Esophagus muscularis mucosa (tissue), 4 donors: ENCODE measurements at regions not wholly inside any gene's neighbourhood (a gene's known extent, or its start where the extent isn't known, plus 50 kb on each side); places are given as distances from the start of the nearest gene placed in this dataset.

Experiments
- DNase-seq: peaks from one replicate; pipeline ENCODE4 v3.0.0-alpha.2; 2017; ENCODE audit errors: extremely low spot score
- H3K27ac ChIP-seq, 4 donors: fragments of 200-600 bp; sonication (generic); replicated peaks in 1 of 4; 1 replicate in 3 of 4; 2 replicates in 1 of 4; pipeline ENCODE4 v1.5.1; 2016 to 2019; ENCODE audit warnings: mild to moderate bottlenecking in 1 of 4
- H3K27me3 ChIP-seq, 4 donors: fragments of 200-600 bp; sonication (generic); one replicate each; pipeline versions ENCODE4 v1.5.1 to v1.6.0; 2016 to 2019
- H3K36me3 ChIP-seq, 4 donors: fragments of 200-600 bp; sonication (generic); one replicate each; pipeline ENCODE4 v1.5.1; 2016 to 2019
- H3K4me1 ChIP-seq, 4 donors: fragments of 200-600 bp; sonication (generic); one replicate each; pipeline ENCODE4 v1.5.1; 2016 to 2019
- H3K4me3 ChIP-seq, 4 donors: fragments of 200-600 bp; sonication (generic); 1 replicate in 2 of 4; 2 replicates in 2 of 4; pipeline ENCODE4 v1.5.1; 2016 to 2019; ENCODE audit warnings: mild to moderate bottlenecking in 4 of 4, moderate library complexity in 1 of 4
- H3K9me3 ChIP-seq, 4 donors: fragments of 200-600 bp; sonication (generic); 1 replicate in 3 of 4; 2 replicates in 1 of 4; pipeline ENCODE4 v1.5.1; 2016 to 2019
- EP300 ChIP-seq: sonication (generic); formaldehyde crosslinking; IDR thresholded peaks from one replicate; pipeline ENCODE4 v1.6.1; 2017; ENCODE audit warnings: antibody characterized with exemption
- POLR2A ChIP-seq: fragments of 450-650 bp; IDR thresholded peaks from one replicate; pipeline ENCODE4 v1.6.1; 2017; ENCODE audit warnings: antibody characterized with exemption, moderate library complexity, mild to moderate bottlenecking, low read depth
- POLR2AphosphoS5 ChIP-seq, 2 donors: sonication (generic); formaldehyde crosslinking; IDR thresholded peaks; one replicate each; pipeline ENCODE4 v1.6.1; 2017; ENCODE audit warnings: antibody characterized with exemption in 2 of 2
- WGBS: methylation state at CpG from one replicate; pipeline ENCODE4 v1.1.5; 2018; 5-methylcytosine and 5-hydroxymethylcytosine counted together
- intact Hi-C: fragments of 100-400 bp; cut with DNase I; formaldehyde crosslinking; loops from one replicate; pipeline ENCODE4 v1.15.1; 2023
- TF ChIP-seq, protein P1 (sequence below), 3 experiments: fragments of 200-600 bp in 2 of 3; fragments of 450-650 bp in 1 of 3; sonication (generic) in 2 of 3; IDR thresholded peaks; one replicate each; pipeline ENCODE4 v1.5.1; 2017 to 2019; ENCODE audit warnings: antibody characterized with exemption in 3 of 3, mild to moderate bottlenecking in 2 of 3, moderate library complexity in 1 of 3

DNA sequence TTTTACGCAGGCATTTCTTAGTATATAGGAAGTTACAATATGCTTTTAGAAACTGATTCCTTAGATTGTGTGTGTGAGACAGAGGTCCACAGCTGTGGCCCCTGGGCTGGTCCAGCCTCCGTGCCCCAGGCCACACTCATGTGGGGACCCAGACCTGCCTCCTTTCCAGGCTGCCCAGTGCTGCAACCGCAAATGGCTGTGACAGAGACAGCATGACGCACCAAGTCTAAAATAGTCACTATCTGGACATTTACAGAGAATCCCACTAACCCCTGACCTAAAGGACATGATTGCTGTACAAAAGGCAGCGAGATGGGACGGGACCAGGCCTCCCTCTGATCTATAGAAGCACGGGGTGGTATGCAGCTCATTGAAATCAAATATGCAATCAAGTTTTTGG, 152.2 kb downstream of the TMEM18 start:
- 88% methylated on average over 7 of the region's 7 CpGs for WGBS
- no peaks in the 10 kb centered on the region for H3K36me3 ChIP-seq
- H3K9me3 ChIP-seq, result peaks cover 0 to 4% (median 2%) of the 10 kb centered on the region in 4 donors
- H3K4me1 ChIP-seq, result no peaks in the 10 kb centered on the region
- H3K4me3 ChIP-seq, result no peak overlapping the region
- H3K27me3 ChIP-seq, result peaks cover 0 to 24% (median 0%) of the 10 kb centered on the region in 4 donors
- DNase-seq, result no peak
- TF ChIP-seq POLR2A, result no peak
- TF ChIP-seq, protein P1, sequence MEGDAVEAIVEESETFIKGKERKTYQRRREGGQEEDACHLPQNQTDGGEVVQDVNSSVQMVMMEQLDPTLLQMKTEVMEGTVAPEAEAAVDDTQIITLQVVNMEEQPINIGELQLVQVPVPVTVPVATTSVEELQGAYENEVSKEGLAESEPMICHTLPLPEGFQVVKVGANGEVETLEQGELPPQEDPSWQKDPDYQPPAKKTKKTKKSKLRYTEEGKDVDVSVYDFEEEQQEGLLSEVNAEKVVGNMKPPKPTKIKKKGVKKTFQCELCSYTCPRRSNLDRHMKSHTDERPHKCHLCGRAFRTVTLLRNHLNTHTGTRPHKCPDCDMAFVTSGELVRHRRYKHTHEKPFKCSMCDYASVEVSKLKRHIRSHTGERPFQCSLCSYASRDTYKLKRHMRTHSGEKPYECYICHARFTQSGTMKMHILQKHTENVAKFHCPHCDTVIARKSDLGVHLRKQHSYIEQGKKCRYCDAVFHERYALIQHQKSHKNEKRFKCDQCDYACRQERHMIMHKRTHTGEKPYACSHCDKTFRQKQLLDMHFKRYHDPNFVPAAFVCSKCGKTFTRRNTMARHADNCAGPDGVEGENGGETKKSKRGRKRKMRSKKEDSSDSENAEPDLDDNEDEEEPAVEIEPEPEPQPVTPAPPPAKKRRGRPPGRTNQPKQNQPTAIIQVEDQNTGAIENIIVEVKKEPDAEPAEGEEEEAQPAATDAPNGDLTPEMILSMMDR (IDR thresholded peaks at IDR 0.05), result no peak
- no peak for TF ChIP-seq POLR2AphosphoS5 (IDR thresholded peaks at IDR 0.05)
- no peak for TF ChIP-seq EP300
- intact Hi-C loops, result no loop called here
- H3K27ac ChIP-seq, result no peak overlapping the region

DNA sequence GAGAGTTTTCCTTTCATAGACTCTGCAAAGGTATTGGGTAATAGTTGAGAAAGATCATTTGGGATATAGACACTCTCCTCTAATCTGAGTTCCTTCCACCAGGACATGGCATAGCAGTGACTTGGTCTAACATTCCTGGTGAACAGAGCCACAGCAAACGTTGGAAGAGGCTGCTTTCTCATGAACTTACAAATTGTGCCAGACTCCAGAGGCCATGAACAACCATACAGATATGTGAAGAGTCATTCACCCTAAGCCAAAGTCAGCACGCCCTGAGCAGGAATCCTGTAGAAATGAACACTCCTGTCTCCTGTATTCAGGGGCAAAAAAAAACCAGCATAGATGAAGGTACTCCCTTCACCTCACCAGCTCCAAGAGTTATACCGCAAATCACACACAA, 152.8 kb downstream of the TMEM18 start:
- peak; percentile 87 for DNase-seq
- Histone ChIP-seq H3K4me1 (no peaks in the 10 kb centered on the region), H3K27me3 (peaks cover 0 to 24% (median 0%) of the 10 kb centered on the region in 4 donors), H3K27ac (no peak overlapping the region), H3K4me3 (no peak overlapping the region), H3K36me3 (no peaks in the 10 kb centered on the region), H3K9me3 (peaks cover 0 to 4% (median 0%) of the 10 kb centered on the region in 4 donors)
- 82% methylated on average over 2 of the region's 3 CpGs for WGBS
- no peak for TF ChIP-seq EP300
- TF ChIP-seq, protein P1 (IDR thresholded peaks at IDR 0.05), result no peak
- no peak for TF ChIP-seq POLR2AphosphoS5 (IDR thresholded peaks at IDR 0.05)
- TF ChIP-seq POLR2A, result no peak
- intact Hi-C loops, result no loop called here

DNA sequence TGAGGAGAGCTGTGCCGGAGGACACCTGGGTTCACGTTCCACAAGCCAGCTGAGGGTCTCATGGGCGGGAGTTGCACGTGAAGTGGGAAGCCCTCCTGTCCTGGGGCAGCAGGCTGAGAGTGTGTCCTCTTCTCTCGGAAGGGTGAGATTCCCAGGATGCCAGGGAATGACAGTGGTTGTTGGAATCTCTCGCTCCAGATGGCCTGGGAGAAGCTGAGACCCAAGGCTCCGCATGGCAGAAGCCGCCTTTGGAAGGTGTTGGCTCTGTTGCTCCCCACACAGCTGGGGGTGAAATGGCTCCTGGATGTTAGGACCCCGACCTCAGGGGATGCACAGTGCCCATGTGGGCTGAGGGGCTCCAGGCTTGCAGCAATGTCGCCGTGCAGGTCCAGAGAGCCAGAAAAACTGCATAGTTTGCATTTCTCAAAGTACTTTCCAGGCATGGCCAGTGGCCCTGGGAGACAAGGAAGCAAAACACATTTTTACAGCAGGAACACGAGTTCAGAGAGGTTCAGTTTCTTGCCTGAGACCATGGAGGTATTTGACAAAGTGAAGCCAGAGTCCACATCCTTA, 153.4 kb downstream of the TMEM18 start:
- intact Hi-C loops, result no loop called here
- Histone ChIP-seq H3K27ac (no peak overlapping the region), H3K27me3 (peaks cover 0 to 24% (median 0%) of the 10 kb centered on the region in 4 donors), H3K36me3 (no peaks in the 10 kb centered on the region), H3K4me1 (no peaks in the 10 kb centered on the region), H3K4me3 (no peak overlapping the region), H3K9me3 (no peaks in the 10 kb centered on the region)
- TF ChIP-seq POLR2AphosphoS5 (IDR thresholded peaks at IDR 0.05) (no peak), POLR2A (no peak), EP300 (no peak)
- TF ChIP-seq, protein P1 (IDR thresholded peaks at IDR 0.05), result no peak
- WGBS, result 89% methylated on average over 11 of the region's 12 CpGs
- DNase-seq, result peak; percentile 80

DNA sequence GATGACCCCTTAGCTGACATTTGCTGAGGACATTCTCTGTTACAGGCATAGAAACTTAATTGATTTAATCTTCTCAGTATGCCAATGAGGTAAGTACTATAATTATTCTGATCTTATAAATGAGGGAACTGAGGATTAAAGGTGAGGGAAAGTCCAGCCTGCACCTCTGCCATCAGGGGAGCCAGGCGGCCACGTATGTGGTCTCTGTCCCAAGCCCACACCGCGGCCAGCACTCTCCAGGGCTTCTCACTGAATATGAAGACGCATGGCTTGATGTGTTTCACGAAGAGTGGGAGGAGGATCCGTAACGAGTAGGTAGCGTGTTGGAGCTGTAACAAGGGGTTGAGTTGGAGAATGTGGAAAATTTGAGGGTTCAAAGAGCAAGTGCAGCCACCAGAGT, 154.4 kb downstream of the TMEM18 start:
- H3K27me3 ChIP-seq, result peaks cover 0 to 24% (median 0%) of the 10 kb centered on the region in 4 donors
- no peak overlapping the region for H3K4me3 ChIP-seq
- no peaks in the 10 kb centered on the region for H3K4me1 ChIP-seq
- no peaks in the 10 kb centered on the region for H3K9me3 ChIP-seq
- no peak overlapping the region for H3K27ac ChIP-seq
- no peaks in the 10 kb centered on the region for H3K36me3 ChIP-seq
- no peak for DNase-seq
- intact Hi-C loops, result no loop called here
- no peak for TF ChIP-seq POLR2A
- TF ChIP-seq, protein P1 (IDR thresholded peaks at IDR 0.05), result no peak
- no peak for TF ChIP-seq EP300
- TF ChIP-seq POLR2AphosphoS5 (IDR thresholded peaks at IDR 0.05), result no peak
- 87% methylated on average over 9 of the region's 9 CpGs for WGBS
